ENCODE measurements at regions not wholly inside any gene's neighbourhood (a gene's known extent, or its start where the extent isn't known, plus 50 kb on each side); places are given as distances from the start of the nearest gene placed in this dataset.

GRCh38 chr12:60138526-60138925 is 542.7 kb downstream of the SLC16A7 start:
- no peak for DNase-seq (ENCODE audit: low spot score)

- no peak for DNase-seq (ENCODE audit: low spot score)
Observed at GRCh38 chr12:60144395-60144794, 548.6 kb downstream of the SLC16A7 start.

GRCh38 chr12:60148109-60148508 is 552.3 kb downstream of the SLC16A7 start:
- DNase-seq (ENCODE audit: low spot score), result peak; percentile 24

- no peak for DNase-seq (ENCODE audit: low spot score)
Observed at GRCh38 chr12:60148831-60149230, 553.0 kb downstream of the SLC16A7 start.

- no peak for DNase-seq (ENCODE audit: low spot score)
Observed at GRCh38 chr12:60152756-60153155, 556.9 kb downstream of the SLC16A7 start.

GRCh38 chr12:60159761-60160160 is 563.9 kb downstream of the SLC16A7 start:
- no peak for DNase-seq (ENCODE audit: low spot score)

DNA sequence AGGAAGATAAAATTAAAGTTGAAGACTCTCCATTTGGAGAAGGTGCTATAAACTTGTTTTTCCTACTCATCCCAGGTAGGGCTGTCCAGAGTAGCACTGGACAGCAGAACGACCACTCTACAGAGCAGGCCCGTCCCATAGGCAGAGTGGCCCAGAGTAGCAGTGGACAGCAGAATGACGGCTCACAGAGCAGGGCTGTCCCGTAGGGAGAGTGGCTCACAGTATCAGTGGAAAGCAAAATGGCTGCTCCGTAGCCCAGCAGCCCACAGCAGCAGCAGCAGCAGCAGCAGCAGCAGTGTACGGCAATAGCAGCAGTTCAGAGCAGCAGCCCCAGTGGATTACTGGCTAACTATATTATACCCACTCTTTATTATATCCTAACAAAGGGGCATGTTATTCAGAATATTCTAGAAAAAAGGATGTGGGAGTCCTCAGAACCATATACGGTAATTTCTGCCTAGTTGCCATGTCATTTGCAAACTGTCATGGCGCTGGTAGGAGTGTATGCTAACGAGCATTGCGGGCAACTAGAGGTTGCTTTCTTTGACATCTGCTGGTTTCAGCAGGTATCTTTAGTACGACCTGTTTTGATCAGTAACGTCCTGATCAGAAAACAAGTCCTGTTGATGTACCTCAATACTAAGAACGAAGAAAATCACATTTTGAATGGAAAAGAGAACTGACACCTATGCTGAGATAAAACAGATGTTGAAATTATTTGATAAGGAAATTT is 567.3 kb downstream of the SLC16A7 start:
- no peak for DNase-seq (ENCODE audit: low spot score)

DNA sequence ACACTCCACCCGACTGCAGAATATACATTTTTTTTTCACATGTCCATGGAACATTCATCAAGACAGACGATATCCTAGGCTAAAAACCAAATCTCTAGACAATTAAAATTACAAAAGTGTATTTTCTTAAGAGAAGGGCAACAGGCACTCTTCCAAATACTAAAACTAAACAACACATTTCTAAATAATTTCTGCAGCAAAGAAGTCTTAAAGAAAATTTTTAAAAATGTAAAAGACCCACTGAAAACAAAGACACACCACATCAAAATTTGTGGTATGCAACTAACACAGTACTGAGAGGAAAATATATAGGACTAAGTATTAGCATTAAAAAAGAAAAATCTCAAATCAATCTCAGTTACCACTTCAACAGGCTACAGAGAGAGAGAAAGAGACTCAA is 570.0 kb downstream of the SLC16A7 start:
- DNase-seq (ENCODE audit: low spot score), result no peak

GRCh38 chr12:60168441-60168840 is 572.6 kb downstream of the SLC16A7 start:
- no peak for DNase-seq (ENCODE audit: low spot score)

- no peak for DNase-seq (ENCODE audit: low spot score)
Observed at GRCh38 chr12:60169904-60170303, 574.1 kb downstream of the SLC16A7 start.

GRCh38 chr12:60172266-60173211 is 576.7 kb downstream of the SLC16A7 start:
- DNase-seq (ENCODE audit: low spot score), result no peak

DNA sequence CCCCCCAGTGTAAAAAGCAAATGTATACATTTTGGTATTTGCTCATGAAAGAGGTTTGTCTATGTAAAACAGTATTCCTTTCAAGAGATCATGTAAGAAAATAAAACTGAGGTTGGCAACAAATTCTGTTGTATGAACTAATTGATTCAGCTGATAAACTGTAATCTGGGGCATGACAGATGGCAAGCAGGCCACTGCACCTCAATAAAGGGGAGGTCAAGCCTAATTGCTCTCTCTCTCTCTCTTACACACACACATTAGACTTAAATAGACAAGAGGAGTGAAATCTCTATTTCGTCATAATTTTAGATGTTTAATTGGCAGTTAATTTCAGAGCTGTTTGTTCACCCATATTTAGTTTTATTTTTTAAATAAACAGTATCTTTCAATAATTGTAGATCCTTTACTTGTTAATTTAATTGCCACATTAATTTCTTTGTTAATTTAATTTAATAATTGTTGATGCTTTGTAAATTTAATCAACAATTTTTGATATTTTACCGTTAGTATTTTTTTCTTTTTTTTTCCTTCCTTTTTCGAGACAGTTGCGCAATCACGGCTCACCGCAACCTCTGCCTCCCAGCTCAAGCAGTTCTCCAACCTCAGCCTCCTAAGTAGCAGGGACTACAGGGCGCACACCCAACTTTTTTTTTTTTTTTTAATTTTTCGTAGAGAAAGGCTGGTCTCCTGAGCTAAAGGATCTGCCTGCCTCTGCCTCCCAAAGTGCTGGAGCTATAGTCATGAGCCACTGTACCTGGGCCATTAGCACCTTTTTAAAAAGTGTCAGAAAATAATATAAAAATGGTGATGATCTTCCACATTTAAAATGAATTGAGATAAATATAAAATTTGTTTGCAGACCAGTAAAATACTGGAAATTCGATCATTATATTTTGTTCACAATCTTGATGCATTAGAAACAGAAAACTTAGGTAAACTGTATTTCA is 577.7 kb downstream of the SLC16A7 start:
- no peak for DNase-seq (ENCODE audit: low spot score)

GRCh38 chr12:60174476-60174875 is 578.6 kb downstream of the SLC16A7 start:
- DNase-seq (ENCODE audit: low spot score), result no peak

GRCh38 chr12:60174941-60175340 is 579.1 kb downstream of the SLC16A7 start:
- no peak for DNase-seq (ENCODE audit: low spot score)

- DNase-seq (ENCODE audit: low spot score), result no peak
Observed at GRCh38 chr12:60176891-60177290, 581.1 kb downstream of the SLC16A7 start.

DNA sequence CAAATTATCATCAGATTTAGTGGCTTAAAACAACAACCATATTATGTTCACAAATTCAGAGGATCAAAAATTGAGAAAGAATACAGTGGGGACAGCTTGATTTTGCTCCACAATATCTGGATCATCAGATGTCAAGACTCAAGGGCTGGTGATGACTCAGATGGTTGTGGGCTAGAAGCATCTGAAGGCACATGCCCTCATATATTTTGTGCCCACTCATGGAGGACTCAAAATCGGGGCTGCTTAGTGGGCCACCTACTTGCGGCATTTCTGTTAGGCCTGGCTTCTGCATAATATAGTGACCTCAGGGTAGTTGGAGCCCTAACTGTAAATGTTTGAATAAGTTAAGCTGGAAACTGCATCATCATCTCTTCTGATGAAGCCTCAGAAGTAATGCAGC is 584.5 kb downstream of the SLC16A7 start:
- no peak for DNase-seq (ENCODE audit: low spot score)

DNA sequence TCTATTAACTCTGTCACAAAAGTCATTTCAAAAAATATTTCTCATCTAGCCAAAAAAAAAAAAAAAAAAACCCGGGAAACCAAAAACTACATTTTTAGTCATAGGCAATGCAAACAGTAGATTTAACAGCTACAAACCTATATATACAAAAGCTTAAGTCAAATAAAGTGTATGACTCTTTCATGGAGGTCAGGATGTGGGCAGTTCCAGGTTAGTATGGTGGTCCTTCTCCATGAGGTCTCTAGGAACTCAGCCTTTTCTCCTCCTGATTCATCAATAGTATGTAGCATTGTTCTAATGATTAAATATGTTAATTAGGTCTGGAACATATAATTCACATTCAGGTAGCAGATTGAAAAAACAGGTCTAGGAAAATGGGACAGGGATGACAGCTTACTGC is 586.5 kb downstream of the SLC16A7 start:
- DNase-seq (ENCODE audit: low spot score), result no peak

DNA sequence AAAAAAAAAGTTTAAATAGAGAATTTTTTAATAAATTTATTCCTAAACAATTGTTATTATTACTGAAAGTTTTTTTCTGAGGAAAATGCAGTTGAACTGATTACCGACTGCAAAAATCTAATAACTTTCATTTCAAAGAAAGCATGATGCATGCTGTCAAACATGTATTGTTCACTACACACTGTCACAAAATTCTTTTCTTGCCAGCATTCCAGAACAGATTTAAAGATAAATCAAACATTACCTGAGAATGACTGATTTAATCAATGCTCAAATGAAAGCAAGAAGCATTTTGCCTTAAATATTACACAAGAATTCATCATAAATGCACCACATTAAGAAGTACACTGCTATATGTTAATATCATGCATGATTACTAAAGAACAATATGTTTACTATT is 588.3 kb downstream of the SLC16A7 start:
- DNase-seq (ENCODE audit: low spot score), result no peak

- DNase-seq (ENCODE audit: low spot score), result no peak
Observed at GRCh38 chr12:60185060-60185459, 589.2 kb downstream of the SLC16A7 start.

DNA sequence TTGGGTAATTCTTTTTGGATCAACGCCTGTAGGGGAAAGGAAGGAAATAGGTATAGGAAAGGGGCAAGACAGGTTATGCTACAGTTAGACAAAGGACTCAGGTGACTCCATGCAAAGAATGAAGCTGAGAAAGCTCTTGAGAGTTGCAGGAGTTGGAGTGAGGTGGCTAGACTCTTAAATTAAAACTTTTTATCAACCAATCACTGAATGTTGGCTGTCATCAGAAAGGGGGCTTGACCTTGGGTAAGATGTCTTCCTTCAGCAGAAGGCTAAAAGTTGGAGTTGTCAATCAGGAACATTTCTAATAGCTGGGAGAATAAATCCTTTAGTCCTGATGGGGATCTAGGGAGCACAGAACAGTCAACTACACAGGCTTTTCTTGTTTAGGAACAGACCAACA is 595.4 kb downstream of the SLC16A7 start:
- DNase-seq (ENCODE audit: low spot score), result no peak

DNA sequence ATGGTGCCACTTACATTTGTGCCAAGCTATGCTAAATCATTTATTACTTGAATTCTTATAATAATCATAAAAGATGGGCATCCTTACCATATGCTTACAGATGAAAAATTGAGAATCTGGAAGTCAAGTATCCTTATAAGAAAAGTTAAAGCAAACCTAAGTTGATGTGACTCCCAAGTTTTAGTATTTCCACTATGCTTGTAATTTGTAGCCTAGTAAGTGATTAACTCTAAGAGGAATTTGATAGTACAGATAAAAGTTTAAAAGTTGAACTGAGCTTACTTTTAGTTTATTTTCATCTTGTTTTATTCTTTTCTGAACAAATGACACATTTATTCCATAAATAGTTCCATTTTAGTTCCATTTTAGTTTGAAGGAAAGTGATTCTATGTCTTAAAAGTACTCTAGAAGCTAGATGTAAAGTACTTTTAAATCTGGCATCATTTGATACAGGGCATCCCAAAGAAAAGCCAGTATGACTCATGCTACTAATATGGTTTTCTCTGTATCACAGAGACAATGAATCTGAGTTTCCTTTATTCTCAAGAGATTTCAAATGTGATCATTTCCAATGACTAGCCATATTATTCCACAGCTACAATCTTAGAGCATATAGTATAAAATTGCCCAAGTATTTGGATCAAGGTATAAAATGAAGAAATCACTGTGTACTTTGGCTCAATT is 596.0 kb downstream of the SLC16A7 start:
- DNase-seq (ENCODE audit: low spot score), result no peak

All from H4 (cell line).